NCI-H2196 (cell line): ENCODE measurements at regions not wholly inside any gene's neighbourhood (a gene's known extent, or its start where the extent isn't known, plus 50 kb on each side); places are given as distances from the start of the nearest gene placed in this dataset.
"Not testable (repeated sequence)": the region's sequence is repeated elsewhere in the genome, so short reads cannot be mapped to it uniquely, and the experiment has no call there.

Experiments used
- DNase-seq: peaks from one replicate; lab custom pipeline; 2025; ENCODE audit not compliant: unreplicated experiment; lab: John Stamatoyannopoulos, UW

DNA sequence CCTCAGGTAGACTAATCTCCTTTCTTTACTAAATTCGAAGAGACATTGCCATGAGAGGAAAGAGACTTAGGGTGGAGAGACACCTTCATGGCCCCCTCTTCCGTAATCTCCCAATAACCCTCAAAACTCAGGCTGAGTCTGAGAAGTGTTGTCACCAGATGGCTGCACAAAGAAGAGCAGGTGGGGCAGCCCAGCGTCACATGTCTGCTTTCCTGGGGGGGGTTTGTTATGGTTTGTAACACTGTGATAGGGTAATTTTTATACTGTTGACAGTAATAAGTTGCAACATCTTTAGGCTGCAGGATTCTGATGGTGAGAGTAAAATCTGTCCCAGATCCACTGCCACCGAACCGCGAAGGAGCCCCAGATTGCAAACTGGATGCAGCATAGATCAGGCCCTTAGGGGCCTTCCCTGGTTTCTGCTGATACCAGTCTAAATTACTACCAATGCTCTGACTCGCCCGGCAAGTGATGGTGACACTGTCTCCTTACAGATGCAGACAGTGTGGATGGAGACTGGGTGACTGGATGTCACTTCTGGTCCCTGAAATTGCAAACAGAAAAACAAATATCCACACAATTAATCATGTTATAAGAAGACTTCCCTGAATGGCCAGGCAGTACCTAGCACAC, 595.1 kb downstream of the RPIA start:
- not testable (repeated sequence) for DNase-seq

DNA sequence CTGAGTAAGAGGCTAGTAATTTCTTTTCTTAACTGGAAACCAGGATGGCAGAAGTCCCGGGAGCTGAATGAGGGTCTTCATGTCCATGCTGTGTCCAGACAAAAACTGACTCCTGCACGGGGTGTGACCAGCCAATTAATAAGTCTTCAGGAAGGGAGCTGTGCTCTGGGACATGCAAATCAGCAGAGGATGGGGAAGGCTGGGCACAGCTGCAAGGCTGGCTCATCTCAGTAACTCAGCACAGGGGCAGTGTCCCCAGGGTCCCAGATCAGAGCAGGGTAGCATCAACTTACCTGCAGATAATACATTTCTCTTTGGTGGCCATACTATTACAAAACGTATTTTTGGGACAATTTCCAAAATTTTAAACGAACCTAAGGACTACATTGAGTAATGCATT, 595.6 kb downstream of the RPIA start:
- not testable (repeated sequence) for DNase-seq

DNA sequence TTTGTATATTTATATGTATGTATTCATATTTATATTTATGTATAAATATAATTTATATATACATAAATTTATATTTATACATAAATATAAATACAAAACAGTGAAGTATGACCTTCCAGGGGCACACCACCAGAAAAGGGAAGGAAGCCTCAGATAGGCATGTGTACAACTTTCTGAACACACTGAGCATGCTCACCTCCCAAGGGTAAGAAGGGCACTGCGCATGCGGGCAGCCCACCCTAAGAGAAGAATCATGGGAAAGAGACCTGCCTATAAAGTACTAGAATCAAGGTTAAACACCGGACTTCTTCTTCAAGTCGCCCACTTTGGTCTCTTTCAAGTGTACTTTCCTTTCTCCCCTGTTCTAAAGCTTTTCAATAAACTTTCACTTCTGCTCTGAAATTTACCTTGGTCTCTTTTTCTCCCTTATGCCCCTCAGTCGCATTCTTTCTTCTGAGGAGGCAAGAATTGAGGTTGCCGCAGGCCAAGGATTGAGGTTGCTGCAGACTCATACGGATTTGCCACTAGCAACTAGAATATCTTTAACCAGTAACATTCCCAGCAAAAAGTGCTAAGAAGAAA, 600.3 kb downstream of the RPIA start:
- DNase-seq = not testable (repeated sequence)

DNA sequence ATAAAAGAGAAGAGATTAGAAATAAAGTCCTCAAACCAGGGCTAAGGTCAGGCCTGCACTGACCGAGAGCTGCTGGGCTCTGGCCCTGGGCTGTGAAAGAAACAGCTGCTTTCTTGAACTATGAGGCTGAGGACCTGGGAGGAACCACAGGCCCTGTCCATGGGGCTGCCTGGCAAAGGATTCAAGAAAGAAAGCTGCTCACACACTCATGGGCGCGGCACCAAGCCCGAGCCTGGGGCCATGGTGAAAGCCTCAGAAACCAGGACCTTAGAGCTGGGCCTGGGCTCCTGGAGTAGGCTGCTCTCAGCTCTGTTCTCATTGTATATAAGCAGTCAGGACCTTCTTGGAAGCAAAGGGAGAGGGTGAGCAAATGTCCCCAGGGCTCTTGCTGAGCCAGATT, 601.9 kb downstream of the RPIA start:
- not testable (repeated sequence) for DNase-seq

DNA sequence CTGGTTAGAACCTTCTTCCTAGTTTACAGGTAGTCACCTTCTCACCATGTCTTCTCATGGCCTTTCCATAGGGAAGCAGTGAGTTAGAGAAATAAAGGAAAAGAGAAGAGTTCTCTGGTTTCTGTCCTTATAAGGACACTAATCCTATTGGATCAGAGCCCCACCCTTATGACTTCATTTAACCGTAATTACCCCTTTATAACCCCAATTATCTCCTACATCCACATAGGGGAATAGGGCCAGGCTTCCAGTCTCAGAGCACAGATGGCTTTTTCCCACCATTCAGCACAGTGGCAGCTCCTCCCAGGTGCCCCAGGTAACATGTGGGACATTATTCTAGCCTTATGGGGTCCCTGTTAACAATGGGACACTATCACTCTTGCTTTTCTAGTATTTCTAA, 602.9 kb downstream of the RPIA start:
- not testable (repeated sequence) for DNase-seq

DNA sequence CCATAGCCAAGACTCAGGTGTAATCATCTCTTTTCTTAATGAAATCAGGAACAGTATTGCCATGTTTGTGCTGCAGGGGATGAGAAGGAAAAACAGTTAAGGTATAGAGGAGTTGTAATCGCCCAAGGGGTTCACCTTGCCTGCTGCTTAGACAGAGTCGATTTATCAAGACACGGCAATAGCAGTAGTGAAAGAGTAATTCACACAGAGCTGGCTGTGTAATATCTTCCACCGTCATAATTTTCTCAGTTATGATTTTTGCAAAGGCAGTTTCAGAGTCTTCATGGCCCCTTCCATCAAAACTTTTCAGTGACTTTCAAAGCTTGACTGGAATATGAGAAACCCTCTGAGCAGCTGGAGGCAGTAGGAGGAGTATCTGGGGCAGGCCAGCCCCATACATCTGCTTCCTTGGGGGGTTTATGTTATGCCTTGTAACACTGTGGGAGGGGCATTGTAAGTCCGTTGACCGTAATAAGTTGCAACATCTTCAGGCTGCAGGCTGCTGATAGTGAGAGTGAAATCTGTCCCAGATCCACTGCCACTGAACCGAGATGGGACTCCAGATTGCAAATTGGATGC, 605.4 kb downstream of the RPIA start:
- DNase-seq = not testable (repeated sequence)

DNA sequence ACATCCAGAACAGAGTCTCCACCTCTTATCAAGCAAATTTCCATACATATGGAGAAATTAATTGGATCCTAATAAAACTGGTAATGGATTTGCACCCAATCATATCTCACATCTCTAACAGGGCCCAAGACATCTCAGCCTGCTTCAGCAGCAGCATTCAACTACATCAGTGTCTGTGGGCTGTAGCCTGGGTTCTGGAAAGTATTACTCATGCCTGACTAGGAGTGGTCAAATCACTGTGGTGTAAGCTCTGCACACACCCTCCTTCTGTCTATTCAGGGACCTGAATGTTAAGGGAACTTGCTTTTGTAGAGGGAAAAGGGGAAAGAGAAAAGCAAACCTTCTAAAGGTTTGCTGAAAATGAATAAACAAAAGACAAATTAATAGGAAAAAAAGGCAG, 607.7 kb downstream of the RPIA start:
- not testable (repeated sequence) for DNase-seq

DNA sequence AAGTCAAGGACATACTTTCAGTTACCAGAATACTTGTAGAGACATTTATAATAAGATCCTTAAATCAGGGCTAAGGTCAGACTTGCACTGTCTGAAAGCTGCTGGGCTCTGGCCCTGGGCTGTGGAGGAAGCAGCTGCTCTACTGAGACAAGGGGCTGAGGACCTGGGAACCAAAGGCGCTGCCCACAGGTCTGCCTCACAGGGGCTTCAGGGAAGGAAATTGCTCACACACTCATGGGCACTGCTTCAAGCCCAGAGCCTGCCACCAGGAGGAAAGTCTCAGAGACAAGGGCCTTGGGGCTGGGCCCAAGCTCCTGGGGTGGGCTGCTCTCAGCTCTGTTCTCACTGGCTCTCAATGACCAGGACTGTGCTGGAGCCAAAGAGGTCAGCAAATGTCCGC, 614.1 kb downstream of the RPIA start:
- not testable (repeated sequence) for DNase-seq

DNA sequence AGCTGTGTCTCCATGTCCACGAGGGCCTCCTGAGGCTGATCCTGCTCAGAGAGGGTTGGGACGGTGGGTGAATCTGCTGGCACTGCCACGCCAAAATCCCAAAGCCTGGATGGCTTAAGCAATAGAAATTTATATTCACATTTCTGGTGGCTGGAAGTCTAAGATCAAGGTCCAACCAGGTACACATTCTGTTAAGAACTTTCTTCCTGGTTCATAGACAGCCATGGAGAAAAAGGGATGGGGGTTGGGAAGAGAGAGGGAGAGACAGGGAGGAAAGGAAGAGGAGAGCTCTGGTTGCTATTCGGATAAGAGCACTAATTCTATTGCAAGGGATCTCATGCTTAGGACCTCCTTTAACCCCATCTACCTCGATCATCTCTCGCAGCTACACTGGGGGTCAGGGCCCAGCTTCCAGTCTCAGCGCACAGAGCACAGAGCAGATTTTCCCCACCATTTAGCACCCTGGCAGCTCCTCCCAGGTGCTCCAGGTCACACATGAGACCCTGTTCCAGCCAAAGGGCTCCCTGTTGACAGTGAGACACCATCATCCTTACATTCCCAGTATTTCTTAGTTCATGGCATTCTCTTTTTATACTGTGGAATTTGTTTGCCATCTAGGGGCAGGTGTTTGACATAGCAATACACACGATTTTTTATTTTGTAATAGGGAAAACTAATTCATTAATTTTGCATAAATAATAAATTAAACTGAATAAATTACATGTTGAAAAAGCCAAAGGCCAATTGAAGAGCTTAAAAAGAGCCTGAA, 615.6 kb downstream of the RPIA start:
- DNase-seq = not testable (repeated sequence)

DNA sequence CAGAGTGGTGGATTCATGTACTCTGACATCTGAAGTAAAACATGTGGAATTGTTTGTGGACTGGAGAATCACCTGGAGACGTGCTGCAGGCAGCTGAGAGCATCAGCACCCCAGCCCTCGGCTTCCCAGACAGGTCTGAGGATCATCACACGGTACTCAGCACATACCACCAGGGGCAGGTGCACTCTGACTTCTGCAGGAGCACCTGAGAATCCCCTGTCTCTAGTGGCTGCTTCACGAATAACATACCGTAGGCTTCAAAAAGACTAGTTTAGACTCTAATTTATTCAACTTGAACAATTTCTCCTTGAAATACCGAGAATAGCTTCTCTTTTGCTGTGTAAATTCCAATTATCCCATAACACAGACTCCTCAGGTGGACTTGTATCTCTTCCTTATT, 627.5 kb downstream of the RPIA start:
- not testable (repeated sequence) for DNase-seq

DNA sequence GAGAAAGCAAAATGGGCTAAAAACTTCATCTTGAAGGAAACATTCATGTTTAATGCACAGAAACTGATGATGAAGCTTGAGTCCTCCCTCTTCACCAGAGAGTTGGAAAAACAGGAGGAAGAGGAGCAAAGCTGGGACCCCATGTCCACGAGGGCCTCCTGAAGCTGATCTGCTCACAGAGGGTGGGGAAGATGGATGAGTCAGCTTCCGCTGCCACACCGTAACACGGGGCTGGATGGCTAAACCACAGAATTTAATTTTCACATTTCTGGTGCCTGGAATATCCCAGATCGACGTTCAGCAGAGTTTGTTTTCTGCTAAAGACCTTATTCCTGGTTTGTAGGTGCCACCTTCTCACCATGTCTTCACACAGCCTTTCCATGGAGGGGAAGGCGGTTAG, 634.4 kb downstream of the RPIA start:
- not testable (repeated sequence) for DNase-seq

DNA sequence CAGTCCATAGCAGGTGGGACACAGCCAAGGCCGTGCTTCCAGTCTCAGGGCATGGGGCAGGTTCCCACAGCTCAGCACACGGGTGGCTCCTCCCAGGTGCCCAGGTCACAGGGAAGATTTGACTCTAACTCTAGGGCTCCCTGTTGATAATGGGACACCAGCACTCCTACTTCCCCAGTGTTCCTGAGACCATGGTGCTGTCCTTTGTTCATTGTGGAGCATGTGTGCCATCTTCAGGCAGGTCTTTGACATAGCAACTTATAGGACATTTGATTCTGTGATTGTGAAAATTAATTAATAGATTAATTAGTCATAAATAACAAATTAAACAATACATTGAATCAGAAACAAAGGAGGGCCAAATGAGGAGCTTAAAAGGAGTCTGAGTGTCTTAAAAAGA, 635.0 kb downstream of the RPIA start:
- DNase-seq = not testable (repeated sequence)

DNA sequence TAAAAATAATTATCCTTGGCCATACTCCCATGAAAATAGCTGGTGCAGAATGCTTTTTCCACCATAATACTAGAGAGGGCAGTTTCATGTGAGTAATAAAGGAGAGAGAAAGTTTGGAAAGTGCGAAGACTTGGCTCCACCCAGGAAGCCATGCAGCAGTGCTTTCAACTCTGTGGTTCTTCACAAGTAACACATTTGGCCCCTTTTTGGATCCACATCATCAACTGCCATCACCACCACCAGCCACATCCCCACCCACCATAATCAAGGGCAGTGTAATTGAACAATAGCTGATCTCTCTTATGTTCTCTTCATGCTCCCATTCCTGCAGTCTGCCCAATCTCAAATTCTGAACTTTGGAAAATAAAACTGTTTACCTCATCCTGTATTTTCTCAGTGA, 637.3 kb downstream of the RPIA start:
- not testable (repeated sequence) for DNase-seq
